DMS153 treated with DMSO at 0.1 percent for 48 hours (cell line): ENCODE measurements at regions not wholly inside any gene's neighbourhood (a gene's known extent, or its start where the extent isn't known, plus 50 kb on each side); places are given as distances from the start of the nearest gene placed in this dataset.

ENCODE experiments used
- DNase-seq: peaks from one replicate; lab custom pipeline; 2025; ENCODE audit not compliant: unreplicated experiment; lab: John Stamatoyannopoulos, UW

DNA sequence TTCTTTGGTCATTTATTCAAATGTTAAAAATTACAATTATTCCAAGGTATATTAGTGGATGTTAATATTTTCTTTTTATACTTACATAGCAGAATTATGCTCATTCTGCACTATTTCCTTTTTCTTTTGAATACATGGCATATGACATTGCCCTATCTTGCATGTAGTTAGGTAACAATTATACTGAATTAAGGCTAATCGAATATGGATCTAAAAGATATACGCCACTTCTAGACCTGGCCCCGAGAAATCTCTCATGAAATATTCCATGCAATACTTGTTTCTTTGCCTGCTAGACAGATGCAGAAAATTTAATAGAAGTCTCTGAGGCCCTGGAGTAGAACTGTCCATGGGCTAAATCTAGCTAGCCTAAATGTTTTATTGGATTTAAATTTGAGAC, 493.4 kb downstream of the OTOL1 start:
- no peak for DNase-seq

DNA sequence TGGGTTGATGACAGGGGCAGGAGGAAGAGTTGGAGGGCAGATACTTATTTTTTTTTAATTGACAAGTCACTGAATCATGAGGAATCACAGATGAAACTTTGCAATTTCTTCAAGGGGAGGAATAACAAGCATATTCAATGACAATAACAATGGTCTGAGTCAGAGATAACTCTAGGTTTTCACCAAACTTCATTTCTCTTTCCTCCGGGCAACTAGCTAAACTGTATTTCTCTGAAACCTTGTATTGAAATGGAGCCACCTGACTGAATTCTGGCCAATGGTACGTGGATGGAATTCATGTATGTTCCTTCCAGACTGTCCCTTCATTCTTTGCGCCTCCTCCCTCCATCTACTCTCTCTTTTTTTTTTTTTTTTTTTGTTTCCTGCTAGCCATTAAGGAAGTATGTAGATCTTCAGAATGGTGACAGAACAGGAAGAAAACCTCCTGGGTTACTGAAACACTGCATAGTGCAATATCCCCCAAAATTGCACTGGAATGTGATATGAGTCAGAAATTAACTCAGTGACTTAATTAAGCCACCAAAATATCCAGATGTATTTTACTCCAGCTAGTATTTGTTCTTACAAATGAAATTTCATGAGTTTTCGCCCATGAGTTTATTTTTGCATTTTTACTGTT, 495.4 kb downstream of the OTOL1 start:
- DNase-seq: no peak

DNA sequence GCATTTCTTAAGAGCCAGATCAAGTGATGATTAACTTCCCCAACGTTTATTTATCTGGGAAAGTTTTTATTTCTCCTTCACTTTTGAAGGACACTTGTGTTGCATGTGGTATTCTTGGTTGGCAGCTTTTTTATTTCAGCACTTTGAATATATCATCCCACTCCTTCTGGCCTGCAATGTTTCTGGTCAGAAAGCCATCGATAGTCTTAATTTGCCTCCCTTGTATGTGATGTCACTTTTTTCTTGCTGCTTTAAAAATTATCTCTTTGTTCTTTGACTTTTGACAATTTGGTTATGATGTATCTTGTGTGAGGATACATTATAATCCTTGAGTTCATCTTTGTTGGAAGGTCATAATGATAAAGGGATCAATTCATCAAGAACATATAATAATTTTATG, 503.2 kb downstream of the OTOL1 start:
- DNase-seq: no peak

DNA sequence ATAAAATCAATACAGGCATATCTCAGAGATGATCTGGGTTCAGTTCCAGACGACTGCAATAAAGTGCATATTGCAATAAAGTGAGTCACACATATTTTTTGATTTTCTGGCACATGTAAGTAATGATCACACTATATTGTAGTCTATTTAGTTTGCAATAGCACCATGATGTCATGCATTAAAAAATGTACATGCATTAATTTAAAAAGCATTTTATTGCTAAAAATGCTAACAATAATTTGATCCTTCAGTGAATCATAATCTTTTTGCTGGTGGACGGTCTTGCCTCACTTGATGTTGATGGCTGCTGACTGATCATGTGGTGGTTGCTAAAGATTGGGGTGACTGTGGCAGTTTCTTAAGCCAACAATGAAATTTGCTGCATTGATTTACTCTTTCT, 511.1 kb downstream of the OTOL1 start:
- DNase-seq: no peak

DNA sequence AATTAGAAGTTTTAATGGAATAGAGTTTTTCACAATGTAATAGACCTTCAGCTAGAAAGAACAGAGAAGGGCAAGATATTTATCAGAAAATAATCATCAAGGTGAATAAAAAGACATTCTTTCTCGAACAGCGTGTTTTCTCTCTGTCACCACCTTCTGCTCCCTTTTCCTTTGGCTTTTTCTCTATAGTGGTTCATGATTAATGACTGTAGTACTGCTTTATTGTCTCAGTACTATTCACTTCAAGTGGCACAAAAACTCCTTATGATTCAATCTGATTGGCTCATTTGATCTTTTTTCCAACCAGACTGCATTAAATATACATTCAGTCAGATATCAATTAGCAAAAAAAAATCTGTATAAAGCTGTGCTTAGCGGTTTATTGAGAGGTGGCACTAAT, 516.0 kb downstream of the OTOL1 start:
- DNase-seq: no peak

DNA sequence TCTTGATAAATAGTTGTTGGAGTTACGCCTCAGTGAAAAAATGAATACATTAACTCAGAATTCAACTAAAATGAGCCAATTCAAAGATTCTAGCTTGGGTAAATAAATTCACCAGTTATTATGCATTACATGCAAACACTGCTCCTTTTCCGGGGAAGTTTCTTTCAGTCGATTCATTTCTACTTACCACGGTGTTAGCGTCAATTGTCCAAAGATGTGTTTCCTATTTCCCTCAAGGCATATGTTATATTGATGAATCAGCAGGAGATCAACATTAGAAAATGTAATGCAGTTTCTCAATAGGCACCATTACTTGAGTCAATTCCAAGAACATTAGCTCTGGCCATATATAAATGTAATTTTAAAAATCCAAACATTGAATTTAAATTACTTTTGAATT, 517.7 kb downstream of the OTOL1 start:
- DNase-seq: no peak

DNA sequence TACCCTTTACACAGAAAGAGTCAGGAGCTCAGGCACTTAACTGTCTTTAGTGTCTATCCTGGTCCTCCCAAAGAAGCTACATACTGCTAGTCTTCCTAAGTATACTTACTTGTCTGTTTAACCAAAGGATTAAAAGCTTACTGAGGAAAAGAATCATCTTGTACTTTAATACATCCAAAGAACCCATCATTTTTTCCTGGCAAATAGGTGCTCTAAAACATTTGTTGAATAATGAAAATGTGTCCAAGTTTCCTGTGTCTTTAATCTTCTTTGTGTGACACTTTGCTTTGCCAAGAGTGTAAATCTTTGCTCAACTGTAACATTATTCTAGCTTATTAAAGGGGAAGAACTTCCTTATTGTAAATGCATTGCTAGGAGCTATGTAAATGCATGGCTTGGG, 519.2 kb downstream of the OTOL1 start:
- no peak for DNase-seq

DNA sequence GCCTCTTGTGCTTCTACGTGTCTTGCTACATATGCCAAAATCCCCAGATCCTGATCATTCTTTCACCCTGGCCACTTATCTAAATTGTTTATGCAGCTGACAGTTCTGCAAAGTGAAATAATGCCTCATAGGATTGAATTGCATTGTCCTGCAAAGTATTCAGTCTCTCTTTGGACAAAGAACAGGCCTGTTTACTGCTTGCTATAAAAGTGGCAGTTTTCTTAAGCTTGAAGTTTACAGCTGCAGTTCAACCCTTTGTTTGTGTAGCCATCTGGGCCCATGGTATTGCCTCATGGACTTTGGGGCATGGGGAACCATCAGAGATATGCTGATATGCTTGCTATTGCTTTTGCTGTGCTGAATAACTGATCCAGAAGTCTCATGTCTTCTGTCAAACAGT, 523.2 kb downstream of the OTOL1 start:
- DNase-seq: no peak

DNA sequence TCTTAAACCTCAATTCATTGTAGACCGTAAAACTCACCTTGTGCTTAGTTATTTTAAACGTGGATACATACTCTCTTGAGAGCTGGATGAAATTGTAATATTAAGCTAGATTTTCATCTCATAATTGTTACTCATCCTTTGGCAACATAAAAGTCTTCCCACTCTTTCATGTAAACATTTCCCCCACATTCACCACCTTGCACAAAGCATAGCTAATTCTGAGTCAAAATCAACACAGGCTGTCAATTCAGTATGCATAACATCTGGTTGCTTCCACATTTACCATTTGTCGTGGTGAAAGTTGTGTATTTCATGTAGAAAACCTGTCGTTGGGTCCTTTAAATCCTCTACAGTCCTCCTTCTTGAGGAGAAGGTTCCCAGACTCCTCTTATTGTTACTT, 524.6 kb downstream of the OTOL1 start:
- DNase-seq: no peak

DNA sequence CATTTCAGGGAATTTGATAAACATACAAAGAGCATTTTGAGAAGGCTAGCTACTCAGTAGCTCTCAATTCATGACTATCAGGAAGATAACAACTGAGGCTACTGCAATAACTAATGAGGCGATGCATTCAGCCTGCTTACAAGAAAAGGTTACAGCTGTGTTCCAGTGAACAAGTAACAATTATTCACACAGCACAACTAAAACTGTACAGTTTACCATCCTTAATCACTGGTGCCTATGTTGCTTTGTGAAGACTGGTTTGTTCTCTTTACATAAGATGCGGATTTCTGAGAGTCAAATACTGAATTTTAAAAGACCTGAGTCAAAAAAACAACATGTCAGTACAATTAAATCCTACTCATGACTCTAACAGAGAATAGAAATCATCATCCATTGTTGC, 526.3 kb downstream of the OTOL1 start:
- DNase-seq: no peak

DNA sequence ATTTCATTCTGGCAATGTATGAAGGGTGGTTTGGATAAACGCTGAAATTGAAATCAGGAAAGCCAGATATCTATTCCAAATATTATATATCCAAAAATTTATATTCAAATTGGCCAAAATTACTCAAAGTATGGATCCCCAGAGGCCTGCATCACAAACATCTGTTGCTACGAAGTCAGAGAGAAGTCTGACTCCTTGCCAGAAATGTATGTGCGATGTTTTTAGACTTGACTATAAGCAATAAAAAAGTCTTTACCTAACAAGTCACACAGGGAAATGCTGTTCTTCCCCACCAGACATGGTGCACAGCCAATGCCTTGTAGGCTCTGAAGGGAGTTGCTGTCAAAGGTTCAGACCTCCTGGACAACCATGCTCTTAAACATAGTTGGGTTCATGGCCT, 533.1 kb downstream of the OTOL1 start:
- DNase-seq: no peak

DNA sequence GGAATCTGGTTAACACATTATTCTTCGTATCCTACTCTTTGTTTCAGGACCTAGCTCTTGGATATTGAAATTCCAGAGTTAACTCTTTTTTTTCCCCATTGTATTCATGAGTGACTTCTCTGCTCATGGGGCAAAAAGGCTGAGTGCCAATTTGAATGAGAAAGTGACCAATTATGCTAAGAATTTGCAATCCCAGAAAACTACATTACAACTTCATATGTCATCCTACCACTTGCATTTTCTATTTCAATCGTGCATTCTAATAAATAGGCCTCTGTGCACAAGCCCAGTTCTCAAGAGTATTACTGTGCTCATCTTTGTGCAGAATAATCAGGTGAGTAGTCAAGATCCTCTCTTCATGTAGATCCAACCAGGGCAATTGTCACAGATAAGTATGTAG, 537.8 kb downstream of the OTOL1 start:
- no peak for DNase-seq

DNA sequence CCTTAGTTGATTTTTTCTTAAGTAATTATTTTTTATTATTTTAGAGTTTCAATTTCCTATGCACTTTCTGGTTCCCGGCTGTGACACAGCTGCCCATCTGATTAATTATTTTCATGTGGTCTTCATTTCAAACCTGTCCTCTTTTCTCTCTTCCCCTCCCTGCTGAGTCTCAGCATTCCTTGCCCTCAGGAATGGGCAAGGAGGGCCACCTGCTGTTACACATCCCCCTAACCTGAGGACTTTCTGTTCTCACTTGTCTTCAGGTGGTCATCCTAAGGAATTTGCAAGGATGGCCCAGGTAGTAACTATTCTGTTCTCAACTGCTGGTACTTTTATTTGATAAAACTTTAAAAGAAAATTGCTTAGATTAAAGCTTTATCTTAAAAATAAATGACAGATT, 545.0 kb downstream of the OTOL1 start:
- no peak for DNase-seq

DNA sequence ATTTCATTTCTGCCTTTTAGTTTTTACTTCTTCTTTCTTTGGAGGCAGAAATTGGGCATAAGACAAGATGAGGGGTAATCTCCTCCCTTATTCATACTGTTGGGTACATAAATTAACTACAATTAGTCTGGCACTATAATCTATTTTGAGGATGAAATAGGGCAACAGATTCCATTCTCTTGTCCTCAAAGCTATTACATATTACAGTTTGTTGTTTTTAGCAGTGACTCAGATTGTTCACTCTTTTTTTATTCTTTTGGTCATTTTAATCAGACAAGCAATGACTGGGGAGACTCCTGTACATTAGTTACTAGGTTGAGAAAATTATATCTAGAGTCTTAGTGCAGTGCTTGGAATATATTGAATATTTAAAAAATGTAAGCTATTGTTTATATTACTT, 556.0 kb downstream of the OTOL1 start:
- DNase-seq: no peak

DNA sequence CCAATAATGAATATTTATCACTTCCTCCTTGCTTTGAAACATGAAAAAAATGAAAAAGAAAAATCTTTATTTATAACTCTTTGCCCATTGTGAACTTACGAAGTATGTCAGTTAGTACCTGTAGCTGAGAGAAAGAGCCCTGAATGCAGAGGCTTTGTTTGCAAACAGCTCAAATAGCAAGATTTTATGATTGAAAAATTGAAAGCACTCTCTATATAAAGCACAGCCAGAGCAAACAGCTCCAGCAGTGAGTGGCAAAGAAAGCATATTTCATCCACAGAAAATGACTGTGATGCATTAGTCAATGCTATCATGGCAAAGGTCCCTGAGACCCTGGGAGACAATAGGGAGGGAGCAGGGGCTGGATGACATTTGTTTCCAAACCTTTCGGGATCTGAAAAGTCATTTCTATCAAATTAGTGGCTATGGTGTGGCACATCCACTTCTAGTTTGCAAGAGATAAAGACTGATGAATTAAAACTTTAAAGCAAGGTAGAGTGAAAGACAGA, 576.1 kb downstream of the OTOL1 start:
- no peak for DNase-seq

DNA sequence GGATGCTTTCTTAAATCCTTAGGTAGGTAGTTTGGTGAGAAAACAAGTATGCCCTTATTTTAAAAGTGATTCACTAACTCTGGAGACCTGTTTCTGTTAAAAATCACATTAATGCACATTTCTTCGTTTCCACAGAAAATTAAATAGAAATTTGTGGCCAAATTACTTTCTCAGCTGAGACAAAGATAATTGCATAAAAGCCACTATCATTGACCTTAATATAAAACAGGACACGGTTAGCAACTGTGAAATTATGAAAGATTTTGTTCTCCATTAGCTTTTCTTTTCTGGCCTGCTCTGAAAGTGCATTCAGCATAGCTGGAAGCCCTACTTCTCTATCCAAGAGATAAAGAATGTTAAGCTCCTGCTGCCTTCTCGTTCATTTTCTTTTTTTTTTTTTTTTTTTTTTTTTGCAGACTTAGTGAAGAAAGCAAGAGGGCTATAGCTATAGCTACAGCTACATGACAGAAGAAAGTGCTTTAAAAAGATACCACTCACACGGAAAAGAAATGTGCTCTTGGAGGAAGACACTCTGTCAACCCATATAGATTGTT, 576.9 kb downstream of the OTOL1 start:
- no peak for DNase-seq

DNA sequence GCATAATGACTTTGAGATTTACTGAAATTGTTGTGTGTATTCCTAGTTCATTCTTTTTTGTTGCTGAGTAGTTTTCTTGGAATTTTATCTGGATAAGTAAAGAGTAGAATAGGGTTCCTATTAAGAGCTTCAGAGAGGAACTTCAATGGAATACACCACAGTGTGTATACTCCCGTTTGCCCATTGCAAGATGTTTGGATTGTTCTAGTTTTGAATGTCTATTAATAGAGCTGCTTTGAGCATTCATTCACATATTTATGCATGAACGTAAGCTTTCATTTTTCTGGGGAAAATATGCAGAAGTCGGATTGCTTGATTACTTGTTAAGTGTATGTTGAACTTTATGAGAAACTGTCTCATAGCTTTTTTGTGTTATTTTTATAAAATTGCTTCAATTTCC, 580.5 kb downstream of the OTOL1 start:
- DNase-seq: no peak

DNA sequence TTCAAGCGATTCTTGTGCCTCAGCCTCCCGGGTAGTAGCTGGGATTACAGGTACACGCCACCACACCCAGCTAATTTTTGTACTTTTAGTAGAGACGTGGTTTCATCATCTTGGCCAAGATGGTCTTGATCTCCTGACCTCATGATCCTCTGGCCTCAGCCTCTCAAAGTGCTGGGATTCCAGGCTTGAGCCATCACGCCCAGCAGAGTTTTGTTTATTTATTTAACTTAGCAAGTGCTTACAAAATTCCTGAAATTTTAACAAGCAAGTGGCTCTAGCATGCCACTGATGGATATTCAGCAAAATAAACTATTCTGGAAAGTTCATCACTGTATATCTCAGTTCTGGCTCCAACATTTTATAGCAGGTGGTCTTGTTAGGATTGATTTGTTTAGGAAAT, 585.9 kb downstream of the OTOL1 start:
- no peak for DNase-seq

DNA sequence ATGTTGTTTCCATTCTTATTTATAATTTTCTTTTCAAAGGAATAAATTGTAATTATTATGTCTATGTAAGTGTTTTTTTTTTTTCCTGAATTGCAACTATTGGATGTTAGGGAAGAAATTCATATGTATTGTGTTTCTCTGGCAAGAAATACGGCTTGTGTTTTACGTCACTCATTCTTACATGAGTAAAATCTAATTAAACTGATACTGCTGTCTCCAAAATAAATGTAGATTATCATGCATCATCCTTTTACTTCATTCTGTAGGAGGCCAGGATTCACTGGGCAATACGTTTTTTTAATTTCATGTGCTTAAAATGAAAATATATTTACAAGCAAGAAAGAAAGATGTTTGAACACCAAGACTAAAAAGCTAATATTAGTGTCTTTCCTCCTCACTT, 590.8 kb downstream of the OTOL1 start:
- DNase-seq: no peak

DNA sequence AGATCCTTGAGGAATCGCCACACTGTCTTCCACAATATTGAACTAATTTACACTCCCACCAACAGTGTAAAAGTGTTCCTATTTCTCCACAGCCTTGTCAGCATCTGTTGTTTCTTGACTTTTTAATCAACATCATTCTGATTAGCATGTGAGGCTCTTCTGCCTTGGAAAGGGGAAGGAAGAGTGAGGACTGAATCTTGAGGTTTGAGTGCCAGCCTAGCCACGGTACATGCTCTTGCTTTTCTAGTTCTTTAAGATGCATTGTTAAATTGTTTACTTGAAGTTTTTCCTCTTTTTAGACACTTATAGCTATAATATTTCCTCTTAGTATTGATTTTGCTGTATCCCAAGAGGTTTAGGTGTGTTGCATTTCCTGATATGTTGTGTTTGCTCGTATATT, 596.1 kb downstream of the OTOL1 start:
- DNase-seq: no peak

DNA sequence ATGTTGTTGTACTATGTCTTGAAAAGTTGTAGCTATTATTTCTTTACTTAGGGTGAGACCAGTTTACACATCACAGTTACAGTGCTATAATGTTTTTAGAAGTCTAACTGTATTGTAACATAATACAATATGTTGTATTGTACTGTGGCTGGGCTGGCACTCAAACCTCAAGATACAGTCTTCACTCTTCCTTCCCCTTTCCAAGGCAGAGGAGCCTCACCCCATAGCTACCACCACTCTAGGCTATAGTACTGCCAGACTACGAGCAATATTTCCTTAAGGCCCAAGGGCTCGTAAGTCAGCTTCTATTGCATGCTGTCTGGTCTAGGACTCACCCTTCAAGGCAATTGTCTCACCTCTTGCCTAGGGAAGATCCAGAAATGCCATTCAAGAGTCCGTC, 597.7 kb downstream of the OTOL1 start:
- no peak for DNase-seq

DNA sequence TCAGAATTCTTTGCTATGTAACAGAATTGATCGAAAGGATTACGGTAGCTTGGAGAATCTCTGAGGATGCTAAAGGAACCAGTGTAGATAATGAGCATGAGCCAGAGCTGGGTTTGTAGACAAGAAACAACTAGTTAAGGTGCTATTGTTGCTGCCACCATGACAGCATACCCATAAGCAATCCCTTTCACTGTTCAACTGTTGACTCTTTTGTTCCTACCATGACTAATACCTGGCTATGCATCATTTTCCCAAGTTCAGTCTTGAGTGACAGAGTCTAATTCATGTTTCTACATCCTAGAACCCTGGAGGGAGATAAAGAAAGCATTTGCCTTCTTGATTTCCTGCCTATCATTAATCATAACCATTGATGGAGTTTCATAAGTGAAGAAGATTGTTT, 600.3 kb downstream of the OTOL1 start:
- DNase-seq: no peak

DNA sequence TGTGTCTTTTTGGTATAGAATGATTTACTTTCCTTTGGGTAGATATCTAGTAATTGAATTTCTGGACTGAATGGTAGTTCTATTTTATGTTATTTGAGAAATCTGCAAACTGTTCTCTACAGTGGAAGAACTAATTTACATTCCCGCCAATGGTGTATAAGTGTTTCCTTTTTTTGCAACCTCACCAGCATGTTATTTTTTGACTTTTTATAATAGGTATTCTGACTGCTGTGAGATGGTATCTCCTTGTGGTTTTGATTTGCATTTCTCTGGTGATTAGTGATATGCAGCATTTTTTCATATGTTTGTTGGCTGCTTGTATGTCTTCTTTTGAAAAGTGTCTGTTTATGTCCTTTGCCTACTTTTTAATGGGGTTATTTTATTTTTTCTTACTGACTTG, 607.2 kb downstream of the OTOL1 start:
- no peak for DNase-seq
